Frontal cortex (tissue), 3 donors: ENCODE measurements at regions not wholly inside any gene's neighbourhood (a gene's known extent, or its start where the extent isn't known, plus 50 kb on each side); places are given as distances from the start of the nearest gene placed in this dataset.
"Not testable (repeated sequence)": the region's sequence is repeated elsewhere in the genome, so short reads cannot be mapped to it uniquely, and the experiment has no call there.

Experiments used
- DNase-seq, 2 donors: peaks; one replicate each; pipeline ENCODE4 v3.0.0; 2012; ENCODE audit warnings: low spot score in 2 of 2
- FAIRE-seq: peaks from 2 replicates; lab custom pipeline; 2012; peaks lifted over from hg19 to GRCh38; lab: Jason Lieb, UNC
- donor health status: control.
- donor health status: control.
- donor health status: control.

- DNase-seq, FAIRE-seq: not testable (repeated sequence)
Observed at GRCh38 chr14:89506891-89507452, 89.9 kb upstream of the FOXN3 start.

- no peak for FAIRE-seq
- DNase-seq, result no peak
Observed at GRCh38 chr14:89504602-89505313, 87.7 kb upstream of the FOXN3 start.

- no peak for FAIRE-seq
- DNase-seq, result no peak
Observed at GRCh38 chr14:89504091-89504490, 87.1 kb upstream of the FOXN3 start.

GRCh38 chr14:89503431-89503996, 86.5 kb upstream of the FOXN3 start:
- no peak for FAIRE-seq
- DNase-seq, result peak in 1 of 2 donors; percentile 46

- DNase-seq (peak in 1 of 2 donors; percentile 29), FAIRE-seq (no peak)
Observed at GRCh38 chr14:89502966-89503365, 85.9 kb upstream of the FOXN3 start.

- FAIRE-seq (no peak), DNase-seq (no peak)
Observed at GRCh38 chr14:89501381-89501780, 84.3 kb upstream of the FOXN3 start.

GRCh38 chr14:89500303-89500702, 83.3 kb upstream of the FOXN3 start:
- no peak for FAIRE-seq

GRCh38 chr14:89498878-89499277, 81.8 kb upstream of the FOXN3 start:
- DNase-seq (no peak), FAIRE-seq (no peak)

More at GRCh38 chr14:89500303-89500702, 83.3 kb upstream of the FOXN3 start:
- DNase-seq, result no peak

- FAIRE-seq, result no peak
- no peak for DNase-seq
Observed at GRCh38 chr14:89495718-89496117, 78.7 kb upstream of the FOXN3 start.

GRCh38 chr14:89493877-89494634, 77.0 kb upstream of the FOXN3 start:
- no peak for FAIRE-seq
- peak in 1 of 2 donors; percentile 42 for DNase-seq

- FAIRE-seq (no peak), DNase-seq (no peak)
Observed at GRCh38 chr14:89493406-89493805, 76.4 kb upstream of the FOXN3 start.

- FAIRE-seq (no peak), DNase-seq (no peak)
Observed at GRCh38 chr14:89491711-89492381, 74.8 kb upstream of the FOXN3 start.

- DNase-seq, result no peak
- FAIRE-seq, result no peak
Observed at GRCh38 chr14:89490466-89490865, 73.4 kb upstream of the FOXN3 start.

- no peak for DNase-seq
- no peak for FAIRE-seq
Observed at GRCh38 chr14:89489761-89490437, 72.9 kb upstream of the FOXN3 start.

- FAIRE-seq (no peak), DNase-seq (no peak)
Observed at GRCh38 chr14:89486961-89487360, 69.9 kb upstream of the FOXN3 start.

GRCh38 chr14:89486505-89486904, 69.5 kb upstream of the FOXN3 start:
- FAIRE-seq (no peak), DNase-seq (no peak)

- FAIRE-seq, result no peak
Observed at GRCh38 chr14:89485264-89485663, 68.2 kb upstream of the FOXN3 start.

GRCh38 chr14:89484051-89484844, 67.2 kb upstream of the FOXN3 start:
- DNase-seq (no peak), FAIRE-seq (no peak)

More at GRCh38 chr14:89485264-89485663, 68.2 kb upstream of the FOXN3 start:
- DNase-seq, result no peak

GRCh38 chr14:89481196-89481595, 64.2 kb upstream of the FOXN3 start:
- no peak for DNase-seq
- no peak for FAIRE-seq
